Inflammatory macrophage (primary cell): ENCODE measurements at regions not wholly inside any gene's neighbourhood (a gene's known extent, or its start where the extent isn't known, plus 50 kb on each side); places are given as distances from the start of the nearest gene placed in this dataset.
"Not testable (repeated sequence)": the region's sequence is repeated elsewhere in the genome, so short reads cannot be mapped to it uniquely, and the experiment has no call there.

ENCODE experiments used
- DNase-seq, 2 donors: peaks; one replicate each; pipeline ENCODE4 v3.0.0-alpha.2; 2020 to 2022

DNA sequence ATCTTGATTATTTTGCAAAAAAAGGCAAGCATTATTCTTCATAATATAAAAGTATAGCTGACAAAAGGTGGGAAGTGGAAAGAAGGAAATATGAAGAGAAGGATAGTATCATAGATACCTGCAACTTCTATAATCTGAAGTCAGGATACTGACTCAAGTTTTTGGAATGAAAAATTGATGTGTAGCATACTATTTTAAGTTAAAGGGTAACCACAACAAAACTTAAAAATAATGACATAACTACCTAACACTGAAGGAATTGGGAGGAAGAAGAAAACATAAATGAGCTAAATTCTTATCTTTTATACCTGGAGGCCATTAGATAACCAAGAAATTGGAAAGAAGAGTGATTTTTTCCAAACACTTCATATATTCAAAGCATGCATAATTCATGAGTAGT lies 51.8 kb upstream of the TLE1 start:
- DNase-seq: no peak

- no peak for DNase-seq
Measured at GRCh38 chr9:81748091-81748490, 58.7 kb upstream of the TLE1 start.

- DNase-seq: no peak
Measured at GRCh38 chr9:81753436-81753835, 64.1 kb upstream of the TLE1 start.

- DNase-seq: no peak
Measured at GRCh38 chr9:81754245-81754644, 64.9 kb upstream of the TLE1 start.

- DNase-seq: no peak
Measured at GRCh38 chr9:81755721-81756120, 66.4 kb upstream of the TLE1 start.

- DNase-seq: no peak
Measured at GRCh38 chr9:81756561-81756960, 67.2 kb upstream of the TLE1 start.

- DNase-seq: no peak
Measured at GRCh38 chr9:81758123-81758797, 68.9 kb upstream of the TLE1 start.

- no peak for DNase-seq
Measured at GRCh38 chr9:81759680-81760215, 70.4 kb upstream of the TLE1 start.

DNA sequence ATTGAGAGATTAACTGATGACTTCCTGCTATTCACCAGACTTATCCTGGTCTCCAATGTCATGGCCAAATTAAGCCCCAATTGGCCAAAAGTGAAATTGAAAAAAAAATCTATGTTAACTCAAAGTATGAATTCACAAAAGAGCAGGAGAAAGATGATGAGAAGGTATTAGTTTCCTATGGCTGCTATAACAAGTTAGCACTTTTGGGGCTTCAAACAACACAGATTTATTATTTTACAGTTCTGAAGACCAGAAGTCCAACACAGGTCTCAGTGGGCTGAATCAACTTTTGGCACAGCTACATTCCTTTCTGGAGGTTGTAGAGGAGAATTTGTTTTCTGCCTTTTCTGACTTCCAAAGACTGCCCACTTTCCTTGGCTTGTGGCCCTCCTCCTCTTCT lies 78.6 kb upstream of the TLE1 start:
- DNase-seq: no peak

DNA sequence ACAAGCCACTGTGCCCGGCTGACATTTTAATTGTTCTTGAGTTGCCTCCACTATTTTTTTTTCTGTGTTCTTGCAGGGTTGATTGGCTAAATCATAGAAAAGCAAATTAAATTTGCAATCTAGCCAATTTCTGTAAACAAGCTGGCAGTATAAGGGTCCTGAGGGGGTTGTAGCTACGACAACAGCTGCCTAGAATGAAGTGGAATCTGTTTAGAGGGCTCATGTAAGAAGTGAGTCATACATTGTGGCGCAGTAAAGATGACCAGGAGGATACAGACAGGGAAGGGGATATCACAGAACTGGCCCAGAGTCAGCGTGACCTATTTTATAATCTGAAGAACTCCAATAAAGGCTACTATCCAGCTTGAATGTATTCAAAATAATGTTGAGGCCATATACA lies 82.2 kb upstream of the TLE1 start:
- no peak for DNase-seq

DNA sequence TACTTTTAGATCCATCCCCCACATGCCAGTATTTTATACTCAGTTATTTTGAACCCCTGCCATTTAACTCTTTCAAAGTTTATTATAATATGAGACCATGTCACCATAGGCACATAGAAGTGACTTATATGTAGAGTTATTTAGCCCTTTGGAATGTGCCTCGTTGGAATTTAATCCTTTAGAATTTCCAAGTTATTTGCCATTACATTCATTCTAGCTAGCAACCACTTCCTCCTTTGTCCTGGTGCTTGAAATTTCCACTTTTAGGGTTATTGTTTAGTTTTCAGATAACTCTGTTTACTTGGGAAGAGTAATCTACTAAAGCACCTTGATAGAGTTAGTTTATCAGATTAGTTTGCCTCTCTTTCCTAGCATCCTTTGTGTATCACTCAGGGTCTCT lies 82.8 kb upstream of the TLE1 start:
- DNase-seq: no peak

GRCh38 chr9:81776390-81776789 lies 87.0 kb upstream of the TLE1 start:
- peak in 1 of 2 donors; percentile 20 for DNase-seq

DNA sequence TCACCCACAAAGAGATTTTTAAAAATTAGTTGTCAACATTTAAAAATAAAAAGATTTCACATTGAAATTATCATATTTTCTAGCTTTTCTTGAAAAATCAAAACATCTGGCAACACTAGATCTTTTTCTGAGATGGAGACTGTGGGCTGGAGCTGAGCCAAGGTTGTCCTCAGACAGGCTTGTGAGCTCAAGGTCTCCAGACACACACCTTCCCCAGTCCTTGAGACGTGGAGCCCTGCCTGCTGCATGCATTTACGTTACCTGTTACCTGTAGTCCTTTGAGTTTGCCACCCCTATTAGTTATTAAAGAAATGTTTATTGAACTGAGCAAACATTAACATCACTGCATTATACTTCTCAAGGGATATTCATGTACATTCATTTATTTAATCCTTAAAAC lies 87.5 kb upstream of the TLE1 start:
- DNase-seq: no peak

GRCh38 chr9:81777482-81777881 lies 88.1 kb upstream of the TLE1 start:
- no peak for DNase-seq

DNA sequence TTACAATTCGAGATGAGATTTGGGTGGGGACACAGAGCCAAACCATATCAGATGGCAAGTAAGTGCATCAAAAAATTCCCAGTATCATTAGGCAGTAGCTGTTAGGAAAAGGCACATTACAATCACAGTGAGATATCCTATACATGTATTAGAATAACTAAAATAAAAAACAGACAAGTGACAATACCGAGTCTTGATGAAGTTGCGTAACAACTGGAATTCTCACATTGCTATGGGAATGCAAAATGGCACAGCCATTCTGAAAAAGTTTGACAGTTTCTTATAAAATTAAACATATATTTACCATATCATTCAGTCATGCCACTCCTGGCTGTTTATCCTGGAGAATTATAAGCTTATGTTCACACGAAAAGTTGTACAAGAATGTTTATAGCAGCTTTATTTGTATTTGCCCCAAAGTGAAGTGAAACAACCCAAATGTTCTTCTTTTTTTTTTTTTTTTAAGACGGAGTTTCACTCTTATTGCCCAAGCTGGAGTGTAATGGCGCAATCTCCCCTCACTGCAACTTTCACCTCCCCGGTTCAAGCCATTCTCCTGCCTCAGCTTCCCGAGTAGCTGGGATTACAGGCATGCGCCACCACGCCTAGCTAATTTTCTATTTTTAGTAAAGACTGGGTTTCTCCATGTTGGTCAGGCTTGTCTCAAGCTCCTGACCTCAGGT lies 93.1 kb upstream of the TLE1 start:
- peak; percentile 55 to 56 for DNase-seq

- DNase-seq: no peak
Measured at GRCh38 chr9:81787747-81788632, 98.6 kb upstream of the TLE1 start.

- DNase-seq: no peak
Measured at GRCh38 chr9:81789721-81790120, 100.4 kb upstream of the TLE1 start.

GRCh38 chr9:81790166-81790565 lies 100.8 kb upstream of the TLE1 start:
- DNase-seq: no peak

DNA sequence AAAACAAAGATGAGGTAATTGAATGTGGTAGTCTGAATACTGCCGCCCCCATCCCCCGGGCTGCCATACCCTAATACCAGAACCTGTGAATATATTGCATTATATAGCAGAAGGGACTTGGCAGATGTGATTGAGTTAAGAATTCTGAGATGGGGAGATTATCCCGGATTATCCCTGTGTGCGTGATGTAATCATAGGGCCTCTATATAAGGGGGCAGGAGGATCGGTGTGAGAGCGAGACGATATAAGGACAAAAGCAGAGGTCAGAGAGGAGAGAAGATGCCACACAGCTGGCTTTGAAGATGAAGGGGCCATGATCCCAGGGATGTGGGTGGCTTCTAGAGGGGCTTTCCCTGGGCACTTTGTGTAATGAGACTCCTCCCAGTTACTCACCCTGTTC lies 101.7 kb upstream of the TLE1 start:
- no peak for DNase-seq

DNA sequence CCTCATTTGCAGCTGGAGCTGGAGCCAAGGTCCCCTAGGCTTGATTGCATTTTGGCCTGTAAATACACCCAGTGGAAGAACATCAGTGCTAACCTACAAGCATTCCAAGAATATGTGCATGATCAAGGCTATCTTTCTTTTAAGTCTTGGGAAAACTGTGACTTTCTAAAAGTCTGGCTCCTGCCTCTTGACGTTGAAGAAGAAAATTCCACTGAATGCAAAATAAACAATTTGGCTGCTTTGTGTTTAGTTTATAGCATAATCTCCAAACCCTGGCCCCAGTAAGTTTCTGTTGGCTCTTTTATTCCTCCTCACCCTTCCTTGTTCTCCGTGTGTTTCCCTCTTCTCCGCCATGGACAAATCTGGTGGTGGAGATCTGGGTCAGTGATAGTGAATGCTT lies 109.3 kb upstream of the TLE1 start:
- no peak for DNase-seq

DNA sequence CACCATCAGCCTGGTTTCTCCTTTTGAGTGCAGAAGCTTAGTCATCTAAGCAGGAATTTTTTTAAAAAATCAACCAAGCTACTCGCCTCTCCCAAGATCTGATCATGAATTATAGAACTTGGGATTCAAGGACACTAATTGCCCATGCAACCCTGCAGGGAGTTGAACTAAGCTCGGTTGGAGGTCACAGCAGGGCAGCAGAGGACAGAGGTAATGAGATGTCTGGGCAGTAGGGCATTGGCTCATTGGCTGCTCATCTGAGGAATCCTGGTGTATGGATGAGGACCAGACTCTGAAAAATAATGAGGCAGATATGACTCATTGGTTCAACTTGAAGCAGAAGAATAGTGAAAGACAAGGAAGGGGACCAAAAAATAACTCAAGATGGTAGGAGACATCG lies 111.8 kb upstream of the TLE1 start:
- no peak for DNase-seq

DNA sequence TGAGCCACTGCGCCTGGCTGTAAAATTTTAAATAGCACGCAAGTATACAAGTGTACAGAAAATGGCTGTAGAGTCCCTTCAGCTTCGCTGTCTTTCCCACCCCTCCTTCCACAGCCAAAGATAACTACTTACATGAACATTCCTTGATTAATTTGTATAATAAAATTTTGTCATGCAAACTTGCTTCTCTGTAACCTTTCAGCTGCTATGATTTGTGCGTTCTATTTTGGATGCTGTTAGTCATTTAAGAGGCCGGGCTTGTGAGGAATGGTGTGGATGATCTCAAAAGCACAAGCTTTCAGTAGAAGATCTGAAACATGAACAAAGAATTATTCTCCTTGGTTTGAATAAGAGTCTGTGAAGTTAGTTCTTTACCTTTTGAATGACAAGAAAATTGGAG lies 115.0 kb upstream of the TLE1 start:
- DNase-seq: no peak

- DNase-seq: not testable (repeated sequence)
Measured at GRCh38 chr9:81811688-81812087, 116.5 kb upstream of the SPATA31D4 start.
